Karpas-422 (cell line): ENCODE measurements at regions not wholly inside any gene's neighbourhood (a gene's known extent, or its start where the extent isn't known, plus 50 kb on each side); places are given as distances from the start of the nearest gene placed in this dataset.
"Not testable (repeated sequence)": the region's sequence is repeated elsewhere in the genome, so short reads cannot be mapped to it uniquely, and the experiment has no call there.

Source experiments
- DNase-seq: peaks from one replicate; pipeline ENCODE4 v3.0.0-alpha.2; 2015
- H2AFZ ChIP-seq: fragments of 200-600 bp; sonication (generic); 2 replicates; pipeline ENCODE4 v1.6.1; 2014; ENCODE audit warnings: antibody characterized with exemption, low read length, mixed read lengths
- H3K27ac ChIP-seq: fragments of 200-600 bp; sonication (generic); 2 replicates; pipeline ENCODE4 v1.5.1; 2014; ENCODE audit warnings: mild to moderate bottlenecking, low read length, moderate library complexity
- H3K27me3 ChIP-seq: fragments of 200-600 bp; sonication (generic); 2 replicates; pipeline ENCODE4 v1.6.1; 2014; ENCODE audit warnings: low read length, mixed read lengths
- H3K36me3 ChIP-seq: fragments of 200-600 bp; sonication (generic); 2 replicates; pipeline ENCODE4 v1.6.1; 2014; ENCODE audit warnings: low read length, mixed read lengths; ENCODE audit not compliant: insufficient read depth
- H3K4me1 ChIP-seq: fragments of 200-600 bp; sonication (generic); 2 replicates; pipeline ENCODE4 v1.6.1; 2014; ENCODE audit warnings: mild to moderate bottlenecking, low read length, mixed read lengths
- H3K4me2 ChIP-seq: fragments of 200-600 bp; sonication (generic); 2 replicates; pipeline ENCODE4 v1.6.1; 2014; ENCODE audit warnings: low read length, low read depth, mild to moderate bottlenecking; ENCODE audit not compliant: poor library complexity, severe bottlenecking
- H3K4me3 ChIP-seq: fragments of 200-600 bp; sonication (generic); 2 replicates; pipeline ENCODE4 v1.5.1; 2014; ENCODE audit warnings: mild to moderate bottlenecking, antibody characterized with exemption, low read length, mixed read lengths
- H3K79me2 ChIP-seq: fragments of 200-600 bp; sonication (generic); 2 replicates; pipeline ENCODE4 v1.6.1; 2014; ENCODE audit warnings: mild to moderate bottlenecking, low read length, mixed read lengths
- H3K9ac ChIP-seq: fragments of 200-600 bp; sonication (generic); 2 replicates; pipeline ENCODE4 v1.6.0; 2014; ENCODE audit warnings: low read length
- H3K9me2 ChIP-seq: fragments of 200-600 bp; sonication (generic), shearing (Covaris generic); replicated peaks from 2 replicates; pipeline ENCODE4 v1.6.0; 2014; ENCODE audit warnings: mild to moderate bottlenecking, low read length, moderate library complexity; ENCODE audit not compliant: insufficient read depth
- H3K9me3 ChIP-seq: fragments of 300-700, 200-600 bp; sonication (generic); 2 replicates; pipeline ENCODE4 v1.6.1; 2014; ENCODE audit warnings: low read length, mixed read lengths
- H4K20me1 ChIP-seq: fragments of 200-600 bp; sonication (generic); 2 replicates; pipeline ENCODE4 v1.6.1; 2014; ENCODE audit warnings: mild to moderate bottlenecking, antibody characterized with exemption, low read length, low read depth; ENCODE audit not compliant: insufficient read depth

DNA sequence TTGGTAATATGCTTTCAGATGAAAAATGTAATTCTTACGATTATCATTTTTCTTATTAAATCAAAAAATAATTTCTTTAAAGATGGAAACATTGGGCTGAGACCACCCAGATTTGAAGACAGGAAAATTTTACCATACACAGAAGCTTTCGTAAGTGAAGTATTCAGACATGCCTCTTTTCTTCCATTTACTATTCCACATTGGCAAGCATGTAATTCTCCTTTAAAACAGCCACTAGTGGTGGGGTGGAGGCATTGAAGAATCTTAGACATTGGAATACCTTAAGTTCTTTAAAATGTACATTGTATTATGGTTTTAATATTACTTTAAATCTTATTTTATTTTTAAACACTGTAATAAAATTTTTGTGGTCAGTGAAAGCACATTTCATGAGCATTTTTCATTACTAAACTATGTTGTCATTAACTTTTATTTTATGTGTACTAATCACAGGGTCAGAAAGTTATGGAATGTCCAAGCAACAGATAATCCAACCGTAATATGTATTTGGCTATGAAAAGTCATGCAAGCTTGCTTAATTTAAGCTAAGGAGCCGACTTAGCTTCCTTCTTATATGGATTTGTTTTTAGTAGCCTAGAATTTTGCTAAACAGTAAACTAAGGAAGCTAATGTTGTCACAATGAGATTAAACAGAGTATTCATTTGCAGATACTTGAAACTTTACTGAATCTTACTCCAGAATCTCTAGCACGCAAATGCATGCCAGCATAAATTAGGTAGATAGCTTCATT lies 97.4 kb upstream of the ALDH1A1 start:
- Histone ChIP-seq H2AFZ (no peak overlapping the region), H3K4me2 (no peak overlapping the region), H3K4me3 (no peak overlapping the region), H3K27ac (no peak overlapping the region), H3K4me1 (no peaks in the 10 kb centered on the region), H3K9me2 (no peaks in the 10 kb centered on the region), H4K20me1 (no peaks in the 10 kb centered on the region), H3K36me3 (no peaks in the 10 kb centered on the region), H3K79me2 (no peaks in the 10 kb centered on the region), H3K9me3 (no peaks in the 10 kb centered on the region), H3K27me3 (no peaks in the 10 kb centered on the region), H3K9ac (no peak overlapping the region)
- DNase-seq: no peak

DNA sequence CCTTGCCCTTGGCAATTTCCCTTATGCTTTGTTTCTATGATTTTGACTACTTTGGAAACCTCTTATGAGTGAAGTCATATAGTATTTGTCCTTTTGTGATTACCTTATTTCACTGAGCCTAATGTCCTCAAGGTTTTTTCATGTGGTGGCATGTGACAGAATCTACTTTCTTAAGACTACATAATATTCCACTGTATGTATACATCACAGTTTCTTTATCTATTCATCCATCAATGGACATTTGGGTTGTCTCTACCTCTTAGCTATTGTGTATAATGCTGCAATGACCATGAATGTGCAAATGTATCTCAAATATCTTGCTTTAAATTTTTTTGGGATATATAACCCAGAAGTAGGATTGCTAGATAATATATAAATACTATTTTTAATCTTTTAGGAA lies 96.4 kb upstream of the ALDH1A1 start:
- H3K4me1 ChIP-seq: no peaks in the 10 kb centered on the region
- no peaks in the 10 kb centered on the region for H3K36me3 ChIP-seq
- no peak overlapping the region for H3K27ac ChIP-seq
- H3K9me2 ChIP-seq: no peaks in the 10 kb centered on the region
- no peak overlapping the region for H3K4me2 ChIP-seq
- no peak overlapping the region for H3K9ac ChIP-seq
- DNase-seq: no peak
- H2AFZ ChIP-seq: no peak overlapping the region
- no peaks in the 10 kb centered on the region for H3K27me3 ChIP-seq
- H3K4me3 ChIP-seq: no peak overlapping the region
- no peaks in the 10 kb centered on the region for H3K9me3 ChIP-seq
- H4K20me1 ChIP-seq: no peaks in the 10 kb centered on the region
- no peaks in the 10 kb centered on the region for H3K79me2 ChIP-seq

DNA sequence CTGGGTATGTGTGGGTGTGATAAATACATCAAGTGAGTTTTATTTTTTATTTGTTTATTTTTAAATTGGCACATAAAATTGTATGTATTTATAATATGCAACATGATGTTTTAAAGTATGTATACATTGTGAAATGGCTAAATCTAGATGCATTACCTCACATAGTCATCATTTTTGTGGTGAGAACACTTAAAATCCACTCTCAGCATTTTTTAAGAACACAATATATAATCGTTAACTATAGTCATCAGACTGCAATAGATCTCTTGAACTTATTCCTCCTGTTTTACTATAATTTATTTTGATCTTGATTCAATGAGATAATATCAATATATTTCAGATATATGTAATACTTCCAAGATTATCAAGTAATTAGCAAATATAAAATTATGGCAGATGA lies 93.9 kb upstream of the ALDH1A1 start:
- Histone ChIP-seq H3K36me3 (no peaks in the 10 kb centered on the region), H4K20me1 (no peaks in the 10 kb centered on the region), H2AFZ (no peak overlapping the region), H3K27ac (no peak overlapping the region), H3K4me3 (no peak overlapping the region), H3K9ac (no peak overlapping the region), H3K9me3 (no peaks in the 10 kb centered on the region), H3K79me2 (no peaks in the 10 kb centered on the region), H3K27me3 (no peaks in the 10 kb centered on the region), H3K9me2 (no peaks in the 10 kb centered on the region), H3K4me1 (no peaks in the 10 kb centered on the region), H3K4me2 (no peak overlapping the region)
- DNase-seq: no peak

DNA sequence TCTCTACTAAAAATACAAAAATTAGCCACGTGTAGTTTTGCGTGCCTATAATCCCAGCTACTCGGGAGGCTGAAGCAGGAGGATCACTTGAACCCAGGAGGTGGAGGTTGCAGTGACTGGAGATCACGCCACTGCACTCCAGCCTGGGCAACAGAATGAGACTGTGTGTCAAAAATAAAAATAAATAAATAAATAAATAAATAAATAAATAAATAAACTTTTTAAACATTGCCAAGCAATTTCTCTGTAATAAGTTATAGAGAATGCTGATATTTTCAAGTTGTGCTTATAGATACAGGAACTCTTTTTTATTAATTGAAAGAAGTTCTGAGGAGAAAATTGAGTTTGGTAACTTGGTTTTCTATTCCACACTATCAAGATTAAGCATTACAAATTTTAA lies 91.9 kb upstream of the ALDH1A1 start:
- DNase-seq, H2AFZ ChIP-seq, H3K9me3 ChIP-seq, H3K27me3 ChIP-seq, H3K9me2 ChIP-seq, H3K27ac ChIP-seq, H3K36me3 ChIP-seq, H3K4me3 ChIP-seq, H4K20me1 ChIP-seq, H3K4me2 ChIP-seq, H3K4me1 ChIP-seq, H3K9ac ChIP-seq, H3K79me2 ChIP-seq: not testable (repeated sequence)

DNA sequence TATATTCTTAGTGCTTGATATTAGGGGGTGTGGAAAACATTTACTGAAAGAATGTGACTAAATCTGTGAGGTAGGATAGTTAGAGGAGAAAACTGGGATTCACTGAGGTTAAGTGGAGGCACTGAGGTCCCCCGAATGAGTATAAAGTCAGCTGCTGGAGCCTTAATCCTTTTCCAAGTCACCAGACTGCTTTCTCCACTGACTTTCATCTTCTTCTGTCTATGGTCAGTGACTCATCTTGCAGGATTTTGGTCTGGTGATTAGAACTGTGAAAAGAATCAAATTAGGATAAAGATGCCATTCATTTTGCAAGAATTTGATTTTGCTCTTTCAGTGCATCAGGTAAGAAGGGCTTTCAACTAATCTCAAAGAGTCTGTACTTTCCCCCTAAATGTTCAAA lies 89.3 kb upstream of the ALDH1A1 start:
- Histone ChIP-seq H3K4me2 (no peak overlapping the region), H3K4me1 (no peaks in the 10 kb centered on the region), H3K79me2 (no peaks in the 10 kb centered on the region), H3K9me3 (no peaks in the 10 kb centered on the region), H2AFZ (no peak overlapping the region), H4K20me1 (no peaks in the 10 kb centered on the region), H3K27me3 (no peaks in the 10 kb centered on the region), H3K4me3 (no peak overlapping the region), H3K9ac (no peak overlapping the region), H3K27ac (no peak overlapping the region), H3K9me2 (no peaks in the 10 kb centered on the region), H3K36me3 (no peaks in the 10 kb centered on the region)
- no peak for DNase-seq

DNA sequence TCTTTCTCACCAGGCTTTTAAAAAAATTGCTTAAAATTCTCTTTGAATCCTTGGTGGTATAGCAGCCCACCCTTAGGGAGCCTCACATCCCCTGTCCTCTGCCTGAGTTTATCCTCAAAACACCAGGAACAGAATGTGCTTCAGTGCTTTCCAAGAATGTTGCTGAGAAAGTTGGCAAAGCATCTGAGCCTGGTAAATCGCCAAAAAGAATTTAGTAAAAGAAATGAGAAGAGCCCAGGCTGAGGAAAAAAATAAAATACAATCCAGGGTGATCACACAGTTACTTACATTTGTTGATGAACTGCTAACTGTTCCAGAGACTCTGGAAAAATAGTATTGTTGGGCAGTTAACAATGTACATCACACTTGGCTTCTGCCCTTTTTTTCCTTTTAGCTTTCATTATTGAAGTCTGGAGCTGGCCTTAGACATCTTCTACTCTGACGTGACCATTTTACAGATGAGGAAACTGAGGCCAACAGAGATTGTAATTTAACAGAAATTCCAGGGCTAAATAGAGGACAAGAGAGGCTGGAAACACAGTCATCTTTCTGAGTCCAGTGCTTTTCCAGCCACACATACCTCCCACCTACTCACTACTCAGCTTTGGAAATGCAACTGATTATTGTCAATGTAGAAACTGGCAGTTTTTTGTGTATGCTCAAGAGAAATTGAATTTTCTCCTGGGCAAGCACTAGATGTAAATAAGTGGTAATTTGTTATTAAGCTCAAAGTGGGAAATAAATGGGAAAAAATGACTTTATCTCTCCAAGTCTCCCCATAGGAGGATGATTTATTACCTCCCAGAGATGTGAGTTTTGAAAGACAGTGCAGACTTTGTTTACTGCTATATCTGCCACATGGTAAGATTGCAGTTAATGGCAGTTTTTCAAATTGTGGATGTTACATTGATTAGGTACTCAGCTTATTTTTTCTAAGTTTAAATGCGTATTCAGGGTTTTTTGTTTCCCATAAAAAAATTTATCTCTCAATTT lies 86.7 kb upstream of the ALDH1A1 start:
- Histone ChIP-seq H3K9ac (no peak overlapping the region), H3K79me2 (no peaks in the 10 kb centered on the region), H3K4me3 (no peak overlapping the region), H2AFZ (no peak overlapping the region), H3K27me3 (no peaks in the 10 kb centered on the region), H3K4me1 (no peaks in the 10 kb centered on the region), H3K36me3 (no peaks in the 10 kb centered on the region), H3K27ac (no peak overlapping the region), H3K4me2 (no peak overlapping the region), H4K20me1 (no peaks in the 10 kb centered on the region), H3K9me2 (no peaks in the 10 kb centered on the region), H3K9me3 (no peaks in the 10 kb centered on the region)
- no peak for DNase-seq

DNA sequence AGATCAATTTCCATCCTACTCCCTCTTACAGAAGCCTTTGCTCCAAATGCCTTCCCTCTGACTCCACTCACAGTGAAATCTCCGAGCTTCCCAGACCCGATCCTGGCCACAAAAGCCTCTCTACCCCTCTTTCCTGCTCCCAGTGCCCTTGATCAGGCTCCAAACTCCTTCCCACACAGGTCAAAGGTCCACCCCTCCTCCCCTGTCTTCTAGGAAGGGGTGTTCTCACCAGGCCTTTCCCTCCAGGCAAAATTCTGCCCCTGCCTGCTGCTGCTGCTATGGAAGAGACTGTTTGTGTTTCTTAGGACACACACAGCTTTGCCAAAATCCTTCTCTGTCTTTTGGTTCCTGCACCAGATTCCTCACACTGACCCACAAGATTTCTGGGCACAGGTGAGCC lies 85.8 kb upstream of the ALDH1A1 start:
- Histone ChIP-seq H3K36me3 (no peaks in the 10 kb centered on the region), H3K4me1 (no peaks in the 10 kb centered on the region), H3K79me2 (no peaks in the 10 kb centered on the region), H3K27me3 (no peaks in the 10 kb centered on the region), H3K4me2 (no peak overlapping the region), H2AFZ (no peak overlapping the region), H3K9ac (no peak overlapping the region), H3K27ac (no peak overlapping the region), H3K9me2 (no peaks in the 10 kb centered on the region), H3K4me3 (no peak overlapping the region), H4K20me1 (no peaks in the 10 kb centered on the region), H3K9me3 (no peaks in the 10 kb centered on the region)
- DNase-seq: no peak

DNA sequence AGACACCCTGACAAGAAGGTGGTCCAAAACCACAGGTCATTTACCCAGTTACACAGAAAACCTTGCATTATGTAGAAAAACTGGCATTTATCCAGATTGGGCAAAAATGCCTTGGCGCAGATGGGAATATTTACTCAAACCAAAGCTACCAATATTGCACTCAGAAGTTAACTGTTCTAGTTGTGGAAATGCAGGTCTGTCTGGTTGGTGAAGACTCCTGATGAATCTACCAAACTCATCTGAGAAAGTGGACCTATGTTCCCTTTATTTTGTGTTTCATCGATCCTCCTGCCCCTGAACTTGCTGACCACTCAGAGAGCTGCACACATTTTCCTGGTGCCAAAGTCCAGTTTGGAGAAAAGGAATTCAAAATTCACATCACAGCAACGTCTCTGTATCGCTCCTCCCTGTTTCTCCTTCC lies 85.2 kb upstream of the ALDH1A1 start:
- no peak for DNase-seq
- Histone ChIP-seq H2AFZ (no peak overlapping the region), H3K9me2 (no peaks in the 10 kb centered on the region), H4K20me1 (no peaks in the 10 kb centered on the region), H3K9me3 (no peaks in the 10 kb centered on the region), H3K36me3 (no peaks in the 10 kb centered on the region), H3K27me3 (no peaks in the 10 kb centered on the region), H3K27ac (no peak overlapping the region), H3K4me2 (no peak overlapping the region), H3K79me2 (no peaks in the 10 kb centered on the region), H3K4me1 (no peaks in the 10 kb centered on the region), H3K4me3 (no peak overlapping the region), H3K9ac (no peak overlapping the region)
